ENCODE measurements at regions not wholly inside any gene's neighbourhood (a gene's known extent, or its start where the extent isn't known, plus 50 kb on each side); places are given as distances from the start of the nearest gene placed in this dataset.
"Not testable (repeated sequence)": the region's sequence is repeated elsewhere in the genome, so short reads cannot be mapped to it uniquely, and the experiment has no call there.

- not testable (repeated sequence) for H3K9me3 ChIP-seq (ENCODE audit: insufficient read depth, low read depth, low read length); H3K27ac ChIP-seq (ENCODE audit: low read length); H3K9ac ChIP-seq (ENCODE audit: low read depth, low read length); H3K4me3 ChIP-seq (ENCODE audit: low read length); H3K27me3 ChIP-seq (ENCODE audit: insufficient read depth, low read length); H3K4me1 ChIP-seq (ENCODE audit: insufficient read depth, low read length)
- H3K36me3 ChIP-seq (ENCODE audit: insufficient read depth, low read depth, low read length), result peaks cover 64% of the 10 kb centered on the region
These were observed 129.2 kb upstream of the CTSV start for GRCh38 chr9:97168174-97168573.

GRCh38 chr9:97166496-97167138, 127.7 kb upstream of the CTSV start:
- not testable (repeated sequence) for H3K9me3 ChIP-seq (ENCODE audit: insufficient read depth, low read depth, low read length); H3K9ac ChIP-seq (ENCODE audit: low read depth, low read length); H3K27me3 ChIP-seq (ENCODE audit: insufficient read depth, low read length); H3K27ac ChIP-seq (ENCODE audit: low read length); H3K4me1 ChIP-seq (ENCODE audit: insufficient read depth, low read length); H3K4me3 ChIP-seq (ENCODE audit: low read length)
- H3K36me3 ChIP-seq (ENCODE audit: insufficient read depth, low read depth, low read length), result peaks cover 61% of the 10 kb centered on the region

GRCh38 chr9:97160255-97160654, 121.3 kb upstream of the CTSV start:
- H3K27ac ChIP-seq (ENCODE audit: low read length), result no peak overlapping the region
- H3K27me3 ChIP-seq (ENCODE audit: insufficient read depth, low read length), result no peaks in the 10 kb centered on the region

GRCh38 chr9:97158722-97159121, 119.8 kb upstream of the CTSV start:
- H3K27me3 ChIP-seq (ENCODE audit: insufficient read depth, low read length); H3K4me1 ChIP-seq (ENCODE audit: insufficient read depth, low read length); H3K4me3 ChIP-seq (ENCODE audit: low read length); H3K9ac ChIP-seq (ENCODE audit: low read depth, low read length); H3K27ac ChIP-seq (ENCODE audit: low read length); H3K9me3 ChIP-seq (ENCODE audit: insufficient read depth, low read depth, low read length): not testable (repeated sequence)
- H3K36me3 ChIP-seq (ENCODE audit: insufficient read depth, low read depth, low read length), result peaks cover 84% of the 10 kb centered on the region

More at GRCh38 chr9:97160255-97160654, 121.3 kb upstream of the CTSV start:
- no peak overlapping the region for H3K4me3 ChIP-seq (ENCODE audit: low read length)
- peaks cover 84% of the 10 kb centered on the region for H3K36me3 ChIP-seq (ENCODE audit: insufficient read depth, low read depth, low read length)
- no peaks in the 10 kb centered on the region for H3K9me3 ChIP-seq (ENCODE audit: insufficient read depth, low read depth, low read length)
- H3K4me1 ChIP-seq (ENCODE audit: insufficient read depth, low read length), result no peaks in the 10 kb centered on the region
- no peak overlapping the region for H3K9ac ChIP-seq (ENCODE audit: low read depth, low read length)

GRCh38 chr9:97155441-97155840, 116.5 kb upstream of the CTSV start:
- H3K4me3 ChIP-seq (ENCODE audit: low read length); H3K27ac ChIP-seq (ENCODE audit: low read length); H3K4me1 ChIP-seq (ENCODE audit: insufficient read depth, low read length); H3K9ac ChIP-seq (ENCODE audit: low read depth, low read length); H3K9me3 ChIP-seq (ENCODE audit: insufficient read depth, low read depth, low read length); H3K27me3 ChIP-seq (ENCODE audit: insufficient read depth, low read length): not testable (repeated sequence)
- peaks cover 94% of the 10 kb centered on the region for H3K36me3 ChIP-seq (ENCODE audit: insufficient read depth, low read depth, low read length)

- peaks cover 5% of the 10 kb centered on the region; the same call in 1 of the 2 replicates for H3K4me1 ChIP-seq (ENCODE audit: insufficient read depth, low read length)
These were observed 115.0 kb upstream of the CTSV start for GRCh38 chr9:97153967-97154366.

GRCh38 chr9:97153160-97153559, 114.2 kb upstream of the CTSV start:
- peaks cover 83% of the 10 kb centered on the region for H3K36me3 ChIP-seq (ENCODE audit: insufficient read depth, low read depth, low read length)
- not testable (repeated sequence) for H3K4me3 ChIP-seq (ENCODE audit: low read length); H3K9me3 ChIP-seq (ENCODE audit: insufficient read depth, low read depth, low read length)

More at GRCh38 chr9:97153967-97154366, 115.0 kb upstream of the CTSV start:
- Histone ChIP-seq H3K27ac (ENCODE audit: low read length) (no peak overlapping the region), H3K9me3 (ENCODE audit: insufficient read depth, low read depth, low read length) (no peaks in the 10 kb centered on the region), H3K27me3 (ENCODE audit: insufficient read depth, low read length) (no peaks in the 10 kb centered on the region), H3K4me3 (ENCODE audit: low read length) (no peak overlapping the region), H3K36me3 (ENCODE audit: insufficient read depth, low read depth, low read length) (peaks cover 87% of the 10 kb centered on the region), H3K9ac (ENCODE audit: low read depth, low read length) (no peak overlapping the region)

GRCh38 chr9:97150471-97150870, 111.5 kb upstream of the CTSV start:
- H3K36me3 ChIP-seq (ENCODE audit: insufficient read depth, low read depth, low read length), result peaks cover 83% of the 10 kb centered on the region
- H3K9ac ChIP-seq (ENCODE audit: low read depth, low read length); H3K27me3 ChIP-seq (ENCODE audit: insufficient read depth, low read length); H3K4me3 ChIP-seq (ENCODE audit: low read length); H3K27ac ChIP-seq (ENCODE audit: low read length); H3K9me3 ChIP-seq (ENCODE audit: insufficient read depth, low read depth, low read length): not testable (repeated sequence)
- peaks cover 31% of the 10 kb centered on the region for H3K4me1 ChIP-seq (ENCODE audit: insufficient read depth, low read length)

More at GRCh38 chr9:97153160-97153559, 114.2 kb upstream of the CTSV start:
- H3K4me1 ChIP-seq (ENCODE audit: insufficient read depth, low read length), result peaks cover 11% of the 10 kb centered on the region
- not testable (repeated sequence) for H3K27me3 ChIP-seq (ENCODE audit: insufficient read depth, low read length); H3K9ac ChIP-seq (ENCODE audit: low read depth, low read length); H3K27ac ChIP-seq (ENCODE audit: low read length)

- H3K9me3 ChIP-seq (ENCODE audit: insufficient read depth, low read depth, low read length); H3K27me3 ChIP-seq (ENCODE audit: insufficient read depth, low read length); H3K27ac ChIP-seq (ENCODE audit: low read length): not testable (repeated sequence)
- Histone ChIP-seq H3K9ac (ENCODE audit: low read depth, low read length) (peak overlapping the region; percentile 30; the same call in 1 of the 2 replicates), H3K36me3 (ENCODE audit: insufficient read depth, low read depth, low read length) (peaks cover 80% of the 10 kb centered on the region), H3K4me1 (ENCODE audit: insufficient read depth, low read length) (peaks cover 31% of the 10 kb centered on the region), H3K4me3 (ENCODE audit: low read length) (peak overlapping the region; percentile 40; the same call in 1 of the 2 replicates)
These were observed 109.5 kb upstream of the CTSV start for GRCh38 chr9:97148428-97148827.

GRCh38 chr9:97145680-97146079, 106.7 kb upstream of the CTSV start:
- H3K9me3 ChIP-seq (ENCODE audit: insufficient read depth, low read depth, low read length); H3K4me3 ChIP-seq (ENCODE audit: low read length); H3K27ac ChIP-seq (ENCODE audit: low read length); H3K9ac ChIP-seq (ENCODE audit: low read depth, low read length); H3K27me3 ChIP-seq (ENCODE audit: insufficient read depth, low read length): not testable (repeated sequence)
- Histone ChIP-seq H3K36me3 (ENCODE audit: insufficient read depth, low read depth, low read length) (peaks cover 80% of the 10 kb centered on the region), H3K4me1 (ENCODE audit: insufficient read depth, low read length) (peaks cover 31% of the 10 kb centered on the region)

- Histone ChIP-seq H3K4me3 (ENCODE audit: low read length) (no peak overlapping the region), H3K4me1 (ENCODE audit: insufficient read depth, low read length) (no peaks in the 10 kb centered on the region), H3K9me3 (ENCODE audit: insufficient read depth, low read depth, low read length) (no peaks in the 10 kb centered on the region), H3K9ac (ENCODE audit: low read depth, low read length) (no peak overlapping the region), H3K36me3 (ENCODE audit: insufficient read depth, low read depth, low read length) (peaks cover 89% of the 10 kb centered on the region), H3K27ac (ENCODE audit: low read length) (no peak overlapping the region), H3K27me3 (ENCODE audit: insufficient read depth, low read length) (no peaks in the 10 kb centered on the region)
These were observed 101.6 kb upstream of the CTSV start for GRCh38 chr9:97140566-97140965.

GRCh38 chr9:97136421-97136820, 97.5 kb upstream of the CTSV start:
- H3K36me3 ChIP-seq (ENCODE audit: insufficient read depth, low read depth, low read length), result peaks cover 73% of the 10 kb centered on the region

More at GRCh38 chr9:97136421-97136820, 97.5 kb upstream of the CTSV start:
- Histone ChIP-seq H3K27me3 (ENCODE audit: insufficient read depth, low read length) (no peaks in the 10 kb centered on the region), H3K4me1 (ENCODE audit: insufficient read depth, low read length) (no peaks in the 10 kb centered on the region), H3K9me3 (ENCODE audit: insufficient read depth, low read depth, low read length) (peaks cover 4% of the 10 kb centered on the region; the same call in 1 of the 2 replicates), H3K4me3 (ENCODE audit: low read length) (no peak overlapping the region), H3K27ac (ENCODE audit: low read length) (no peak overlapping the region), H3K9ac (ENCODE audit: low read depth, low read length) (no peak overlapping the region)

Measured in iPS-20b (cell line).